ENCODE measurements at regions not wholly inside any gene's neighbourhood (a gene's known extent, or its start where the extent isn't known, plus 50 kb on each side); places are given as distances from the start of the nearest gene placed in this dataset.

- intact Hi-C loops (cut with micrococcal nuclease; ENCODE audit: unreplicated experiment): no loop called here
- no peaks in the 10 kb centered on the region for H3K27me3 ChIP-seq (replicated peaks; ENCODE audit: insufficient read depth, low read depth, low read length, poor library complexity)
- H3K4me1 ChIP-seq (ENCODE audit: insufficient read depth, low read length, poor library complexity, severe bottlenecking): no peaks in the 10 kb centered on the region
- ChIA-PET POLR2A (ENCODE audit: low non-redundant PET) (no interaction called here), CTCF (interaction anchor here (0.7 kb wide), 1 partner anchor 453 kb away, joined by 3 read pairs; no protein-coding TSS in a partner anchor)
- TF ChIP-seq EZH2 (IDR thresholded peaks at IDR 0.05; ENCODE audit: borderline replicate concordance, low read depth, low read length, poor library complexity, severe bottlenecking): no peak
- TF ChIP-seq CTCF (conservative IDR thresholded peaks at IDR 0.05; ENCODE audit: low read depth, low read length): no peak
- H3K4me3 ChIP-seq (ENCODE audit: low read depth, low read length, poor library complexity, severe bottlenecking): no peak overlapping the region
- no peaks in the 10 kb centered on the region for H3K9me3 ChIP-seq (ENCODE audit: low read depth, low read length, poor library complexity, severe bottlenecking)
- no TSS peak for BruUV-seq (replicated peaks)
- no peak for DNase-seq (ENCODE audit: low spot score)
- H3K36me3 ChIP-seq (ENCODE audit: insufficient read depth, low read length, poor library complexity, severe bottlenecking): no peaks in the 10 kb centered on the region
- no peak overlapping the region for H3K27ac ChIP-seq (ENCODE audit: low read depth, low read length, poor library complexity, severe bottlenecking)
Observed at GRCh38 chr5:143898916-143899591, 87.1 kb downstream of the HMHB1 start.

- no TSS peak for BruUV-seq (replicated peaks)
- POLR2A ChIA-PET (ENCODE audit: low non-redundant PET): no interaction called here
- peaks cover 5% of the 10 kb centered on the region for H3K27me3 ChIP-seq (replicated peaks; ENCODE audit: insufficient read depth, low read depth, low read length, poor library complexity)
- intact Hi-C loops (cut with micrococcal nuclease; ENCODE audit: unreplicated experiment): no loop called here
- no peaks in the 10 kb centered on the region for H3K36me3 ChIP-seq (ENCODE audit: insufficient read depth, low read length, poor library complexity, severe bottlenecking)
- no peaks in the 10 kb centered on the region for H3K9me3 ChIP-seq (ENCODE audit: low read depth, low read length, poor library complexity, severe bottlenecking)
- H3K4me3 ChIP-seq (ENCODE audit: low read depth, low read length, poor library complexity, severe bottlenecking): no peak overlapping the region
- H3K27ac ChIP-seq (ENCODE audit: low read depth, low read length, poor library complexity, severe bottlenecking): no peak overlapping the region
- CTCF ChIA-PET: no interaction called here
- TF ChIP-seq CTCF (conservative IDR thresholded peaks at IDR 0.05; ENCODE audit: low read depth, low read length): no peak
- TF ChIP-seq EZH2 (IDR thresholded peaks at IDR 0.05; ENCODE audit: borderline replicate concordance, low read depth, low read length, poor library complexity, severe bottlenecking): no peak
- no peaks in the 10 kb centered on the region for H3K4me1 ChIP-seq (ENCODE audit: insufficient read depth, low read length, poor library complexity, severe bottlenecking)
- DNase-seq (ENCODE audit: low spot score): no peak
Observed at GRCh38 chr5:143908959-143909358, 97.0 kb downstream of the HMHB1 start.

- no peaks in the 10 kb centered on the region for H3K36me3 ChIP-seq (ENCODE audit: insufficient read depth, low read length, poor library complexity, severe bottlenecking)
- peaks cover 16% of the 10 kb centered on the region for H3K27me3 ChIP-seq (replicated peaks; ENCODE audit: insufficient read depth, low read depth, low read length, poor library complexity)
- CTCF ChIA-PET: no interaction called here
- no peaks in the 10 kb centered on the region for H3K9me3 ChIP-seq (ENCODE audit: low read depth, low read length, poor library complexity, severe bottlenecking)
- no peak overlapping the region for H3K27ac ChIP-seq (ENCODE audit: low read depth, low read length, poor library complexity, severe bottlenecking)
- TF ChIP-seq EZH2 (IDR thresholded peaks at IDR 0.05; ENCODE audit: borderline replicate concordance, low read depth, low read length, poor library complexity, severe bottlenecking) (no peak), CTCF (conservative IDR thresholded peaks at IDR 0.05; ENCODE audit: low read depth, low read length) (no peak)
- POLR2A ChIA-PET (ENCODE audit: low non-redundant PET): no interaction called here
- no TSS peak for BruUV-seq (replicated peaks)
- H3K4me1 ChIP-seq (ENCODE audit: insufficient read depth, low read length, poor library complexity, severe bottlenecking): no peaks in the 10 kb centered on the region
- intact Hi-C loops (cut with micrococcal nuclease; ENCODE audit: unreplicated experiment): no loop called here
- DNase-seq (ENCODE audit: low spot score): no peak
- H3K4me3 ChIP-seq (ENCODE audit: low read depth, low read length, poor library complexity, severe bottlenecking): no peak overlapping the region
Observed at GRCh38 chr5:143913008-143913752, 101.2 kb downstream of the HMHB1 start.
